GM18520 (cell line): ENCODE measurements at regions not wholly inside any gene's neighbourhood (a gene's known extent, or its start where the extent isn't known, plus 50 kb on each side); places are given as distances from the start of the nearest gene placed in this dataset.

Experiments
- ATAC-seq: cut with Tn5 transposase; IDR thresholded peaks from one replicate; pipeline ENCODE4 v1.9.1; 2021; ENCODE audit not compliant: unreplicated experiment

DNA sequence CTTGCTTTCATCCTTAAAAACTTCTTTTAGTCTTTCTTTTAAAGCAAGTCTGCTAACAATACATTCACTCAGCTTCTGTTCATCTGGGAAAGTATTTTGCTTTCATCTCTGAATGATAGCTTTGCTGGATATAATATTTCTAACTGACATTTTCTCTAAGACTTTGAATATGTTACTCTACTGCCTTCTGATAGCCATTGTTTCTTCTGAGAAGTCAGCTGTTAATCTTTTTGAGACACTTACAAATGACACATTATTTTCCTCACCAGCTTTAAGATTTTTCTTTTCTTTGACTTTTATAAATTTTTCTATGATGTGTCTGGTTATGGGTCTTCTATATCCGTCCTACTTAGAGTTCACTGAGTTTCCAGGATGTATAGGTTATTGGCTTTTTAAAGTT is 643.1 kb downstream of the KCNA4 start:
- ATAC-seq = no peak

DNA sequence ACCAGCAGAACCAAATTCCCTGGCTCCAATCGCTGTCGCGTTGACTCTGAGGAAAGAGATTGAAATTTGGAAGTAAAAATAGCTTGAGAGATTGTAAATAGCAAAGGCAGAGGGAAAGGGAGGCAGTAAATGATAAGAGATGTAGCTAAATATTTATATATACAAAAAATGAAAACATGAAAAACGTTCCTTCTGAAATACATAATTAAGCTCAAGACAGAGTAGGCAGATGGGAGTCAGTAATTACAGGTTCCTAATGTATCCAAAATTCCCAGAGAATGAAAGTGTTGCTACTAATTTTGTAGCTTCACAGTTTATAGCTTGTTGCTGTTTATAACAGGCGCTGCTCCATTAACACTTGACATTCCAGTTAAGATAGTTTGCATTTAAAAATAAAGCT is 648.7 kb downstream of the KCNA4 start:
- no peak for ATAC-seq

DNA sequence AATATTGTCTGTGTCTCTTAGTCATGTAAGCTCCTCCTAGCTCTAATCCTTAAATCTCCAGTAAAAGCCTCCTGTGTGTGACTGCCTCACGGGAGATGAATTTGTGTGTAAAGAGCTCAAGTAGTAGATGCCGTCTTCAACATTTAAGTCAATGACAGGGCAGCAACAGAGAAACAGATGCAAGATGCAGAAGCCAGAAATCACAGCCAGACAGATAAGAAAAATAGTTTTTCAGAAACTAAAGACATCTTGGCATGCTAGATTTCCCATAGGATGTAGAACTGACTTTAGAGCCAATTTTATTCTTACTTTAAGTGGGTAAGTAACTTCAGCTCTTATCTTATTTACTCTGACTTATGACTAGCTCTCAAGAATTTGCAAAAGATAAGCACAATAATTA is 652.8 kb downstream of the KCNA4 start:
- ATAC-seq = no peak

DNA sequence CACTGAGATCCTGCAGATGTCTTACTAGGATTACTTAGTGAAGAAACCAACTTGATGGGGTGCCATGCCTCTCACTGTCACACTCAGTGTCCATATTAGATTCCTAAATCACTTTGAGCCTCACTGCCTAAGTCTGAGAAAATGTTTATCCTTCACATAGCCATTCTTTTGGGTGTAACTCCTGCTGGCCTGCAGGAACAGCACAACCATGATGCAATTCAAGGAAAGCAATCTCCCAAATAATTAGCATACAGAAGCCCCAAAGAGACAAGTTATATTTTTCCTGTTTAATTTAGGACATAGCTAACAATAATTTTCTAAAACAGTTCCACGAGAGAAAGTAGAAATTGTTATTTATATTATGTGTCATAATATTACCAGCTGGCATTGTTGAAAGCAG is 655.5 kb downstream of the KCNA4 start:
- ATAC-seq = no peak

GRCh38 chr11:29353833-29354232 is 663.0 kb downstream of the KCNA4 start:
- ATAC-seq = no peak

DNA sequence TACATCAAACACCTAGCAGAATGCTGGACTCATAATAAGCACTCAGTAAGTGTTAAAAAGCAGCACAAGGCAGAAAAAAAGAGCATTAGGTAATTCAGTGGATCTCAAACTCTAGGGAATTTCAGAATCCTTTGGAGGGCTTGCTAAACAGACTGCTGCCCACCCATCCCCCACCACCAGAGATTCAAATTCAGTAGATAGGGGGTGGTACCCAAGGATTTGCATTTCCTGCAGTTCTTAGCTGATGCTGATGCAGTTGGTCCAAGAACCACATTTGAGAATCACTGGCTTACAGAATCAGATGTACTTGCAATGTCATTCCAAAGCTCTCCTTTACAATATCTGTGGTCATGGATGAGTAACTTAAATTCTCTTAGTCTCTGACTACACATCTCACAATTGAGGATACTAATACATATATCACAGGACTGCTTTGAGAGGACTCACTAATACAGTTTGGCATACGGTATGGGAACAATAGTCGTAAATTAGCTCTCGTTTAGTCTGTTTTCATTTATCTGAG is 664.5 kb downstream of the KCNA4 start:
- ATAC-seq = no peak

GRCh38 chr11:29351301-29351873 is 665.4 kb downstream of the KCNA4 start:
- ATAC-seq = no peak

DNA sequence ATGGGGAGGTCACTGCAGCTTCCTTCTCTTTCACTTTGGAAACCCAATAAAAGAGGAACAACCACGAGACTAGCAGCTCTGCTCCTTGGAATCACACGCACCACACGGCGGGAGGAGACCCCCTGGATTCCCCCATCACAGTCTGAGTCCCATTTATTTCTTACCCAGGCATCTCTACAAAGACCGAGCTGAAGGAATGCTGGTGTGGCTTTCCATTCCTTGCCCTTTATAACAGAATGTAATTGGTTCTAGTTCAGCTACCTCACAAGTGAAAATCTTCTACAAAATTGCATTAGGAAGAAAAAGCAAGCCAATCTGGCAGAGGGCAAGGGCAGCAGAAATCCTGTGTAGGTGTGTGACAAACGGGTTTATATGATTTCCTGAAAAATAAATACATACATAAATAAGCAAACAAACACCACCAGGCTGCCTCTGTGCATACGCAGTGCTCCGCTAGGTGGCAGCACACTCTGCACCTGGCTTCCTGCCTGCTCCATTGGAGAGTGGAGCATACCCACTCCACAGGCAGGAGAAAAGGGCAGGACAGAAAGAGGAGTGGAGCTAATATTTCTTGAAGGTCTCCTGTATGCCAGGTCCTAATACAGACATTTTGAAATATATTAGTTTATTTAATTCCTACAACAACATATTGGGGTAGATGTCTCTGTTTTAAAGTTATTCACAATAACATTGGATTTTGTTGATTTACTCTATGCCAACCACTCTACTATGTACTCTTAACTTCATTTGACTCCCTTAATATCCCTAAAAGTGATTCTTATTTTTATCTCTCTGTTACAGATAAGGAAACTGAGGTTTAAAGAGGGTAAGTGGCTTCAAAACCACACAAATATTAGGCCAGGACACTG is 673.1 kb downstream of the KCNA4 start:
- ATAC-seq = peak; percentile 88

DNA sequence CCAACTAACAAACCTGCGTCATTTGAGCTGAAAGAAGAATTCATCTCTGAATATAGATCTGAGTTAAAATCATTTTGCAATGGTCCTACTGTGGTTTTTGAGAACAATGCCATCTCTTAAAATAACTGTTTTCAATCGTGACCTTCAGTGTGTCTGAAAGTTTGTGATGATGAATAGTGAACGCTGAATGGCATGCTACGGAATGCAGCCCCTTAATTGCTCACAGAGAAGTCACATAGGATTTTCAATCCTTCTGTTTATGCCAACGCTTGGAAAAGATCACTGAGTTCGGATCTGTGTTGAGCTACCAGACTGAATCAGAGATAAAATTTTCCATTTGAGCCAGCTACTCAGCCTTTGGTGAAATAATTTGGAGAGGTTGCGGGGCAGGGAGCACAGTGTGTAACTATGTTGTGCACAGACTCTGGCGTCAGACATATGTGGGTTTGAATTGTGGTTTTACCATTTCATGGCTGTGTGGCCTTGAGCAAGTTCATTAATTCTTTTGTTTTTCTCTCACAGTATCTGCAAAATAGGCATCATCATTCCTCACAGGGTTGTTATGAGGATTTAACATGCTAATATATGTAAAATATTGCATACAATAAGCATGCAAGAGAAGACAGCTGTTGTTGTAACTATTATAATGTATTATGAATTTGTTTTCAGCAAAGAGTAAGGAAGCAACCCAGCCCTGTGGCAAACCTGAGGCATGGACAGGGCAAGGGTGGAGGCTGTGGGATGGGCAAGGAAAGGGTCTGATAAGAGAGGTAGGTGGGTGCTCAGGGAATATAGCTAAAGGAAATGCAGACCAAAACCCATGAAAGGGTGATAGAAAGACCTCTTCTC is 679.9 kb downstream of the KCNA4 start:
- ATAC-seq = no peak

- no peak for ATAC-seq
Observed at GRCh38 chr11:29334776-29335130, 682.1 kb downstream of the KCNA4 start.

DNA sequence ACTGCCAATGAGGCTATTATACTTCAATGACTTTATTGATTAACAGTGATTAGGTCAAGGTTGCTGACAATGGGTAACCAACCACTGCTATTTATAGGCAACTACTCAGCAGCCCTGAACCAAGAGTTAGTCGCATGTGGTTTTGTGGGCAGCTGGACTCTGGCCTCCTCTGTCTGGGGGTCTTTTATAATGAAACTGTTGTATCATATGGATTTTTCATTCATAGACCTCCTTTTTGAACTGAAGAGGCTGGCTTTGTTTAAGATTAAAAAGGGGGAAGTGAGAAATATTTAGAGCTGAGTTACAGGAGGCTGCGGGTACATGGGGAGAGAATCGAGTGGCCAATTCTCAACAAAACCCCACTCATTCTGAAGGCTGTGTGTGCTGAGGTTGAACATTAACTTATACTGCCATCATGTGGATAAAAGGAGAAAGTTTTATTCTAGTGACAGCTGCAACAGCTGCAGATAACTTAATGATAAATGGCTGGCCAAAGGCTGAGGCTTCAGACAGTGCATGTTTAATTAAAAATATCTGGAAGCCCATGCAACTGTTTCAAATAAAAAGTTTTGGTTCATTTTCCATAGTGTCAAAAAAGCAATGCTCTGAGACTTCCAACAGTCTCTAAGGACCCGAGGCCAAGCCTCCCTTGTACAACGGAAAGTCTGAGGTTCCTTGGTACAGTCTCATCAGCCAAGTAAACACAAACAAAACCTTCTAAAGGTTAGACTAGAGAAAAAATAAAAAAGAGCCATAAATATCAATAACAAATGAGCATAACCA is 682.6 kb downstream of the KCNA4 start:
- peak; percentile 90 for ATAC-seq

- ATAC-seq = no peak
Observed at GRCh38 chr11:29331451-29332010, 685.3 kb downstream of the KCNA4 start.

GRCh38 chr11:29328961-29329441 is 687.8 kb downstream of the KCNA4 start:
- no peak for ATAC-seq

- no peak for ATAC-seq
Observed at GRCh38 chr11:29327891-29328290, 688.9 kb downstream of the KCNA4 start.

DNA sequence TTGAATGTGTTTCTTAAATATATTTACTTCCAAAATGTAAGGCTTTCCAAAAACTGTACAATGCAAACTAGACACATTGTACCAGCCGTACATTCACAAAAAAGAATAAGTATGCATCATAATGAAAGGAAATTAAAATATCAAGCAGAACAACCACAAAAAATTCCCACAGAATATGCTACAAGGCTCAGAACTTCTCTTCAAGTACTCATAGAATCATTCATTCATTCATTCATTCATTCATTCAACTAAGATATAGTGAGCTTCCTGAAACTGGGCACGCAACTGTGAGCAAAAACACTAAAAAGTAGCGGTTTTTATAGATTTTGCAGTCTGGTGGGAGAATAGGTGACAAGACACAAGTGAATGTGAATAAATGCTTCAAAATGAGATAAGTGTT is 690.1 kb downstream of the KCNA4 start:
- no peak for ATAC-seq

GRCh38 chr11:29324328-29324727 is 692.5 kb downstream of the KCNA4 start:
- no peak for ATAC-seq

- ATAC-seq = no peak
Observed at GRCh38 chr11:29321293-29322132, 695.3 kb downstream of the KCNA4 start.

- no peak for ATAC-seq
Observed at GRCh38 chr11:29320196-29320595, 696.6 kb downstream of the KCNA4 start.

- no peak for ATAC-seq
Observed at GRCh38 chr11:29319210-29319609, 697.6 kb downstream of the KCNA4 start.
